DND-41 (cell line): ENCODE measurements at regions not wholly inside any gene's neighbourhood (a gene's known extent, or its start where the extent isn't known, plus 50 kb on each side); places are given as distances from the start of the nearest gene placed in this dataset.

Experiments used
- ATAC-seq: fragments of 200-7000 bp; cut with Tn5 transposase; 3 replicates; pipeline ENCODE4 v1.9.1; 2021; ENCODE audit warnings: low read depth; ENCODE audit not compliant: insufficient read depth
- DNase-seq: peaks from one replicate; pipeline ENCODE4 v3.0.0-alpha.2; 2020
- H2AFZ ChIP-seq: 2 replicates; pipeline ENCODE4 v1.6.0; 2012; ENCODE audit warnings: low read depth, low read length
- H3K27ac ChIP-seq: 2 replicates; pipeline ENCODE4 v1.5.1; 2012; ENCODE audit warnings: low read length, inconsistent platforms
- H3K27me3 ChIP-seq: fragments of 200-600 bp; sonication (generic); 2 replicates; pipeline ENCODE4 v1.6.0; 2012; ENCODE audit warnings: low read length, mild to moderate bottlenecking, inconsistent platforms; ENCODE audit not compliant: insufficient read depth, poor library complexity
- H3K36me3 ChIP-seq: 2 replicates; pipeline ENCODE4 v1.5.1; 2012; ENCODE audit warnings: low read length, inconsistent platforms; ENCODE audit not compliant: insufficient read depth
- H3K4me1 ChIP-seq: 2 replicates; pipeline ENCODE4 v1.5.1; 2012; ENCODE audit warnings: mild to moderate bottlenecking, low read length; ENCODE audit not compliant: insufficient read depth
- H3K4me2 ChIP-seq: 2 replicates; pipeline ENCODE4 v1.6.0; 2012; ENCODE audit warnings: mild to moderate bottlenecking, moderate library complexity, low read length, inconsistent platforms; ENCODE audit not compliant: insufficient read depth
- H3K4me3 ChIP-seq, 2 experiments: fragments of 200-600 bp in 1 of 2; shearing (Covaris generic) in 1 of 2; 2 replicates each; pipeline ENCODE4 v1.5.1; 2012 to 2016; ENCODE audit warnings: inconsistent platforms in 2 of 2, low read length in 2 of 2, mild to moderate bottlenecking in 2 of 2, low read depth in 1 of 2, moderate library complexity in 1 of 2
- H3K79me2 ChIP-seq: 2 replicates; pipeline ENCODE4 v1.6.0; 2012; ENCODE audit warnings: low read length, inconsistent platforms; ENCODE audit not compliant: insufficient read depth
- H3K9ac ChIP-seq: 2 replicates; pipeline ENCODE4 v1.6.0; 2012; ENCODE audit warnings: low read depth, mild to moderate bottlenecking, inconsistent platforms, low read length, moderate library complexity
- H3K9me3 ChIP-seq: 2 replicates; pipeline ENCODE4 v1.5.1; 2012; ENCODE audit warnings: low read length, moderate library complexity, mild to moderate bottlenecking, inconsistent platforms; ENCODE audit not compliant: insufficient read depth, severe bottlenecking
- H4K20me1 ChIP-seq: 2 replicates; pipeline ENCODE4 v1.6.0; 2012; ENCODE audit warnings: low read length; ENCODE audit not compliant: insufficient read depth
- CTCF ChIP-seq: IDR thresholded peaks from 2 replicates; pipeline ENCODE4 v1.5.1; 2012; ENCODE audit warnings: borderline replicate concordance, low read length, moderate library complexity, mild to moderate bottlenecking; ENCODE audit not compliant: poor library complexity, severe bottlenecking; ENCODE audit errors: extremely low read depth
- EZH2 ChIP-seq: IDR thresholded peaks from 3 replicates; pipeline ENCODE4 v1.6.1; 2012; ENCODE audit warnings: borderline replicate concordance, low read depth, mild to moderate bottlenecking, moderate library complexity, low read length, inconsistent platforms; ENCODE audit not compliant: severe bottlenecking

GRCh38 chr20:11076434-11077105 lies 402.8 kb upstream of the JAG1 start:
- DNase-seq: no peak
- Histone ChIP-seq H3K4me2 (no peak overlapping the region), H4K20me1 (no peaks in the 10 kb centered on the region), H3K9ac (no peak overlapping the region), H3K79me2 (no peaks in the 10 kb centered on the region), H3K4me1 (no peaks in the 10 kb centered on the region), H3K9me3 (no peaks in the 10 kb centered on the region), H3K27me3 (no peaks in the 10 kb centered on the region), H3K4me3 (no peak overlapping the region), H2AFZ (no peak overlapping the region), H3K27ac (no peak overlapping the region), H3K36me3 (no peaks in the 10 kb centered on the region)
- ATAC-seq: no peak
- TF ChIP-seq CTCF (no peak), EZH2 (no peak)

GRCh38 chr20:11077226-11077625 lies 403.4 kb upstream of the JAG1 start:
- H2AFZ ChIP-seq: no peak overlapping the region
- H3K9me3 ChIP-seq: no peaks in the 10 kb centered on the region
- no peak overlapping the region for H3K27ac ChIP-seq
- H3K4me2 ChIP-seq: no peak overlapping the region
- no peak overlapping the region for H3K9ac ChIP-seq
- no peak for TF ChIP-seq EZH2
- TF ChIP-seq CTCF: no peak
- no peaks in the 10 kb centered on the region for H3K4me1 ChIP-seq
- DNase-seq (no peak), ATAC-seq (no peak)
- H3K79me2 ChIP-seq: no peaks in the 10 kb centered on the region
- H3K36me3 ChIP-seq: no peaks in the 10 kb centered on the region
- no peak overlapping the region for H3K4me3 ChIP-seq
- H4K20me1 ChIP-seq: no peaks in the 10 kb centered on the region
- H3K27me3 ChIP-seq: no peaks in the 10 kb centered on the region

GRCh38 chr20:11080010-11080409 lies 406.2 kb upstream of the JAG1 start:
- no peak for DNase-seq
- H3K27ac ChIP-seq: no peak overlapping the region
- H3K4me3 ChIP-seq: no peak overlapping the region
- no peak for TF ChIP-seq EZH2
- no peak for TF ChIP-seq CTCF
- H2AFZ ChIP-seq: no peak overlapping the region
- no peak overlapping the region for H3K4me2 ChIP-seq
- H3K27me3 ChIP-seq: no peaks in the 10 kb centered on the region
- H3K4me1 ChIP-seq: no peaks in the 10 kb centered on the region
- H3K36me3 ChIP-seq: no peaks in the 10 kb centered on the region
- H3K79me2 ChIP-seq: no peaks in the 10 kb centered on the region
- ATAC-seq: no peak
- H3K9ac ChIP-seq: no peak overlapping the region
- no peaks in the 10 kb centered on the region for H4K20me1 ChIP-seq
- H3K9me3 ChIP-seq: no peaks in the 10 kb centered on the region
